ENCODE measurements at regions not wholly inside any gene's neighbourhood (a gene's known extent, or its start where the extent isn't known, plus 50 kb on each side); places are given as distances from the start of the nearest gene placed in this dataset.

DNA sequence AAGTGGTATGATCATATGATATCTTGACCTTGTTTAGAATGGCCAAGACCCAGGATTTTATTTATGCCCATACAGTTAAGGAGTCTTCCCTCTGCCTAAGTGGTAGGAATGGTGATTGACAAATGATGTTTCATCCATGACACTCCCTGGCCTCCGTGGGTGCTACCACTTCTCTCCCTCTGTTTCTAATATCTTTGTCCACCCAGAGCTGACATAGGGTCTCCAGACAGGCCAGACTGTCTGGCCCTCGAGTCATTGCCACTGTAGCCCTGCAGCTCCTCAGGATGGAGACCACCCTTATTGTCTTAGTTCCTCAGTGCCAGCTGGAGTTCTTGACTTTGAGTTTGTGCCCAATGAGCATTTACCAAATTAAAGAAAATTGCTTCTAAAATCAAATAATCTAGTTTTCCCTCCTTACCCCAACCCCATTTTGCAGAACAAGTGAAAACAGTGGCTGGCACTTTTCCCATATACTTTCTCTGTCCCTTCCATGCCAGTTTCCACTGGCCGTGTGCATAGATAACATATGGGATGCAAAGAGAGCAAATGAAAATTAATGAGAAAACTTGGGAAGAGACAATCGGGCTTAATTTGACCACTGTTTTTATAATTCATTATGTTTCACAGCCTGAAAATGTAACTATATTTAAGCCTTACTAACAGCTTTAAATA, 235.7 kb downstream of the NSG2 start:
- Histone ChIP-seq H3K27ac (no peak overlapping the region), H3K9me2 (ENCODE audit: insufficient read depth) (no peaks in the 10 kb centered on the region), H4K20me1 (ENCODE audit: insufficient read depth) (no peaks in the 10 kb centered on the region), H3K27me3 (replicated peaks; ENCODE audit: insufficient read depth) (no peaks in the 10 kb centered on the region), H3K4me3 (no peak overlapping the region), H3K4me2 (ENCODE audit: unreplicated experiment) (no peak overlapping the region), H3K79me2 (ENCODE audit: insufficient read depth) (no peaks in the 10 kb centered on the region), H3K36me3 (ENCODE audit: low read depth) (no peaks in the 10 kb centered on the region), H3F3A (ENCODE audit: insufficient read depth) (no peaks in the 10 kb centered on the region), H3K9me3 (ENCODE audit: low read depth) (no peaks in the 10 kb centered on the region), H2AFZ (no peak overlapping the region), H3K4me1 (ENCODE audit: insufficient read depth) (no peaks in the 10 kb centered on the region), H3K9ac (no peak overlapping the region)
- TF ChIP-seq EZH2phosphoT487 (IDR thresholded peaks at IDR 0.05; ENCODE audit: insufficient read depth, low read depth) (no peak), EZH2 (IDR thresholded peaks at IDR 0.05; ENCODE audit: insufficient read depth, poor library complexity, severe bottlenecking) (no peak)
- 4 to 6% methylated on average over 4 of the region's 4 CpGs for WGBS, 2 experiments (ENCODE audit: low coverage in 1 of 2, low lambda C conversion rate in 2 of 2, missing lambda C conversion rate in 2 of 2)
- no peak for DNase-seq
- in situ Hi-C loops (cut with MboI): no loop called here

DNA sequence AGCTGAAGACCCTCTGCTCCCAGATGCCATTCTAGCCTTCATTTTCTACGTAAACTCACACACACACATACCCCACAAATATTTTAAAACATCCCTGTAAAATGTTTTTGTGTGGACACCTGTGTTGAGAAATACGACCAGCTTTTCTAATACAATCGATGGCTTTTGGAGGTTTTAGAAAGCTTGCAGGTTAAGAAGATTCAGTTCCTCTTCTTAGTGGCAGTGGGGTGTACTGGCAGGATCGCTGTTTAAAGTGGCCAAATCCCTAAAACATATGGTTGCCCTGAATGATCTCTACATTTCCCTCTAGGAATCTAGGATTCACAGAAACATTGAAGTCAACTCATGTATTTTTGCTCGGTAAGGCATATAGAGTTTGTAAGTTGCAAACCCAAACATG, 236.3 kb downstream of the NSG2 start:
- H3K9ac ChIP-seq: no peak overlapping the region
- no peak overlapping the region for H2AFZ ChIP-seq
- no peak overlapping the region for H3K4me3 ChIP-seq
- H3K27me3 ChIP-seq (replicated peaks; ENCODE audit: insufficient read depth): no peaks in the 10 kb centered on the region
- TF ChIP-seq EZH2phosphoT487 (IDR thresholded peaks at IDR 0.05; ENCODE audit: insufficient read depth, low read depth): no peak
- TF ChIP-seq EZH2 (IDR thresholded peaks at IDR 0.05; ENCODE audit: insufficient read depth, poor library complexity, severe bottlenecking): no peak
- no peaks in the 10 kb centered on the region for H3K79me2 ChIP-seq (ENCODE audit: insufficient read depth)
- no peaks in the 10 kb centered on the region for H3K9me3 ChIP-seq (ENCODE audit: low read depth)
- H3K27ac ChIP-seq: no peak overlapping the region
- no peaks in the 10 kb centered on the region for H3K9me2 ChIP-seq (ENCODE audit: insufficient read depth)
- no peaks in the 10 kb centered on the region for H4K20me1 ChIP-seq (ENCODE audit: insufficient read depth)
- H3K4me1 ChIP-seq (ENCODE audit: insufficient read depth): no peaks in the 10 kb centered on the region
- no peaks in the 10 kb centered on the region for H3F3A ChIP-seq (ENCODE audit: insufficient read depth)
- WGBS, 2 experiments (ENCODE audit: low coverage in 1 of 2, low lambda C conversion rate in 2 of 2, missing lambda C conversion rate in 2 of 2): 15 to 17% methylated on average over 5 of the region's 5 CpGs
- H3K36me3 ChIP-seq (ENCODE audit: low read depth): no peaks in the 10 kb centered on the region
- DNase-seq: no peak
- in situ Hi-C loops (cut with MboI): no loop called here
- H3K4me2 ChIP-seq (ENCODE audit: unreplicated experiment): no peak overlapping the region

DNA sequence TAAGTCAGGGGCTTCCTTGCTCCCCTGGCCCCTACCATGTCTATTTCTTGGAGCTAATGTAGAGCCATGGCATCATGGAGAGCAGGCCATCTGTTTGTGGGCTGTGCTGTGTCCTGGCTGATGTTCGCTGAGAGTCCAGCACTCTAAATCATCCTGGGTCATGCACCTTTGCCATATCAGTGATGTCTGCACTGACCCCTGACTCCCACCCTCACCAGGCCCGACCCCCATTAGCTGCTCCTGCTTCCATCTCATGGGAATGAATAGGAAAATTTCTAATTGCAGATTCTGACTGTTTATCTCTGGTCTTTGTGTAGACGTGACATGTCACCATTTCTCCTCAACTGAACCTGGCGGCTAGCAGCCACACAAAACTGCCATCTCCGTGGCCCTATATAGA, 236.9 kb downstream of the NSG2 start:
- in situ Hi-C loops (cut with MboI): no loop called here
- TF ChIP-seq EZH2 (IDR thresholded peaks at IDR 0.05; ENCODE audit: insufficient read depth, poor library complexity, severe bottlenecking): no peak
- TF ChIP-seq EZH2phosphoT487 (IDR thresholded peaks at IDR 0.05; ENCODE audit: insufficient read depth, low read depth): no peak
- H3K36me3 ChIP-seq (ENCODE audit: low read depth): no peaks in the 10 kb centered on the region
- H3K27me3 ChIP-seq (replicated peaks; ENCODE audit: insufficient read depth): no peaks in the 10 kb centered on the region
- H3K9me3 ChIP-seq (ENCODE audit: low read depth): no peaks in the 10 kb centered on the region
- H3F3A ChIP-seq (ENCODE audit: insufficient read depth): no peaks in the 10 kb centered on the region
- no peaks in the 10 kb centered on the region for H3K79me2 ChIP-seq (ENCODE audit: insufficient read depth)
- no peak overlapping the region for H3K4me2 ChIP-seq (ENCODE audit: unreplicated experiment)
- H2AFZ ChIP-seq: no peak overlapping the region
- no peaks in the 10 kb centered on the region for H4K20me1 ChIP-seq (ENCODE audit: insufficient read depth)
- no peak overlapping the region for H3K4me3 ChIP-seq
- no peak overlapping the region for H3K9ac ChIP-seq
- DNase-seq: no peak
- H3K27ac ChIP-seq: no peak overlapping the region
- H3K4me1 ChIP-seq (ENCODE audit: insufficient read depth): no peaks in the 10 kb centered on the region
- no peaks in the 10 kb centered on the region for H3K9me2 ChIP-seq (ENCODE audit: insufficient read depth)
- WGBS, 2 experiments (ENCODE audit: low coverage in 1 of 2, low lambda C conversion rate in 2 of 2, missing lambda C conversion rate in 2 of 2): 10 to 14% methylated on average over 5 of the region's 5 CpGs

DNA sequence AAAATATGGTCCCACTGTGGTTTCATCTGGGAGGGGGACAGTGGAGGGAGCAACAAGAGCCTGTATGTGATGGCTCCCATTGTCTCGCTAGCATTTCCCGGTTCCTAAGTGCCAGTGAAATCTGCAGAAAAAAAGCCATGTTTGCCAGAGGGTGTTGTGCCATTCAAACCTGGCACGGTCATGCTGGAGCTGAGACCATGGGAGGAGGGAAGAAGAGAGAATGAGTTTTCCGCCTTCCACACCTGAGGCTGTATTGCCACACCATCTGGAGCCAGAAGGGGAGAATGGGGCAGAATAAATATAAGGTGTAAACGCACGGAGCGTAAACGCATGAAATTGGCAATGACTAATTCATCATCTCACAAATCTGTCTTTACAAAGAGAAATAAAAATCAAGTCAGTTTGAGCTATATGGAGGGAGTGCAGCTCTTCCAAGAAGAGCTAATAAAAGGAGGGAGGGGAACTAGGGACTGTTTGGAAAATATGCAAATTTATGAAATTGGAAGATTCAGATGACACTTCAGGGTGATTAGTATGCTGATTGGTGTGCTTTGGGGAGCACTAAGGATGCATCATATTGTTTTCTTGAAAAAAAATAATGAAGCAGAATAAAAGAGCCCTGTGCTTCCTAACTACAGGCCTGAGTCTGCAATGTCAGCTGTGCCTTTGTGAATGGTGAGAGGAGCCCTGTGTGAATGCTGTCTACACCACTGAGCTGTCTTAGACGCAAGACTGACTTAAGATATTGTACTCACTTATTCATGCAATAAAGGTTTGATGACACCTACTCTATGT, 237.9 kb downstream of the NSG2 start:
- no peaks in the 10 kb centered on the region for H4K20me1 ChIP-seq (ENCODE audit: insufficient read depth)
- H3K4me3 ChIP-seq: no peak overlapping the region
- H3K9ac ChIP-seq: no peak overlapping the region
- H3K9me2 ChIP-seq (ENCODE audit: insufficient read depth): no peaks in the 10 kb centered on the region
- no peaks in the 10 kb centered on the region for H3K9me3 ChIP-seq (ENCODE audit: low read depth)
- in situ Hi-C loops (cut with MboI): no loop called here
- 28 to 36% methylated on average over 9 of the region's 9 CpGs for WGBS, 2 experiments (ENCODE audit: low coverage in 1 of 2, low lambda C conversion rate in 2 of 2, missing lambda C conversion rate in 2 of 2)
- no peaks in the 10 kb centered on the region for H3K4me1 ChIP-seq (ENCODE audit: insufficient read depth)
- H3K36me3 ChIP-seq (ENCODE audit: low read depth): no peaks in the 10 kb centered on the region
- H2AFZ ChIP-seq: no peak overlapping the region
- H3K4me2 ChIP-seq (ENCODE audit: unreplicated experiment): no peak overlapping the region
- no peaks in the 10 kb centered on the region for H3F3A ChIP-seq (ENCODE audit: insufficient read depth)
- TF ChIP-seq EZH2 (IDR thresholded peaks at IDR 0.05; ENCODE audit: insufficient read depth, poor library complexity, severe bottlenecking) (no peak), EZH2phosphoT487 (IDR thresholded peaks at IDR 0.05; ENCODE audit: insufficient read depth, low read depth) (no peak)
- no peaks in the 10 kb centered on the region for H3K79me2 ChIP-seq (ENCODE audit: insufficient read depth)
- no peak overlapping the region for H3K27ac ChIP-seq
- DNase-seq: no peak
- no peaks in the 10 kb centered on the region for H3K27me3 ChIP-seq (replicated peaks; ENCODE audit: insufficient read depth)
